H1 (cell line): ENCODE measurements at regions not wholly inside any gene's neighbourhood (a gene's known extent, or its start where the extent isn't known, plus 50 kb on each side); places are given as distances from the start of the nearest gene placed in this dataset.
A peak's percentile ranks its signal among the peaks of the same experiment; 100 is the strongest.

Source experiments
- CTCF ChIA-PET: fragments of 300-600 bp; sonication (Branson Sonifier 250); formaldehyde crosslinking; loops from one replicate; lab custom pipeline; 2021; ENCODE audit not compliant: partially characterized antibody; lab: Charles Lee
- POLR2A ChIA-PET: fragments of 300-600 bp; sonication (Branson Sonifier 250); formaldehyde crosslinking; loops from one replicate; lab custom pipeline; 2021; ENCODE audit warnings: inconsistent platforms; ENCODE audit not compliant: partially characterized antibody; lab: Charles Lee
- DNase-seq, 2 experiments: peaks; one replicate each; pipeline versions ENCODE4 v3.0.0 to v3.0.0-alpha.2; 2010 to 2022; ENCODE audit warnings: low spot score in 2 of 2, low read depth in 1 of 2, mixed read lengths in 1 of 2
- FAIRE-seq: peaks from 2 replicates; lab custom pipeline; 2011; peaks lifted over from hg19 to GRCh38; lab: Jason Lieb, UNC
- H2AFZ ChIP-seq: 2 replicates; pipeline ENCODE4 v1.8.1; 2012; ENCODE audit warnings: low read length, inconsistent platforms
- H2AK5ac ChIP-seq: 2 replicates; pipeline ENCODE4 v1.6.1; 2013; ENCODE audit warnings: low read depth, low read length
- H2BK120ac ChIP-seq: replicated peaks from 2 replicates; pipeline ENCODE3; 2013; ENCODE audit warnings: low read depth, low read length, inconsistent platforms
- H2BK12ac ChIP-seq: 2 replicates; pipeline ENCODE4 v1.6.1; 2013; ENCODE audit warnings: low read depth, low read length
- H2BK15ac ChIP-seq: 2 replicates; pipeline ENCODE4 v1.6.1; 2013; ENCODE audit warnings: low read length
- H2BK20ac ChIP-seq: 2 replicates; pipeline ENCODE4 v1.6.1; 2013; ENCODE audit warnings: low read length
- H2BK5ac ChIP-seq: 2 replicates; pipeline ENCODE4 v1.6.1; 2013; ENCODE audit warnings: low read depth, low read length
- H3K14ac ChIP-seq: 2 replicates; pipeline ENCODE4 v1.6.1; 2013; ENCODE audit warnings: inconsistent platforms; ENCODE audit not compliant: insufficient read length
- H3K18ac ChIP-seq: 2 replicates; pipeline ENCODE4 v1.6.1; 2013; ENCODE audit warnings: low read length; ENCODE audit errors: extremely low read depth
- H3K23ac ChIP-seq: 2 replicates; pipeline ENCODE4 v1.6.1; 2013; ENCODE audit warnings: inconsistent platforms; ENCODE audit not compliant: insufficient read length
- H3K23me2 ChIP-seq: 2 replicates; pipeline ENCODE4 v1.6.1; 2013; ENCODE audit warnings: low read depth, low read length
- H3K27ac ChIP-seq: 2 replicates; pipeline ENCODE4 v1.6.1; 2011; ENCODE audit warnings: low read depth, low read length, inconsistent platforms
- H3K27me3 ChIP-seq, 4 experiments: replicated peaks in 1 of 4; 1 replicate in 1 of 4; 2 replicates in 3 of 4; pipeline versions ENCODE4 v1.6.1 to v1.8.1; 2011 to 2013; ENCODE audit warnings: low read length in 3 of 4, mild to moderate bottlenecking in 3 of 4, inconsistent platforms in 2 of 4, mixed read lengths in 2 of 4, moderate library complexity in 1 of 4; ENCODE audit not compliant: control insufficient read depth in 3 of 4, insufficient read depth in 3 of 4; ENCODE audit errors: extremely low read depth in 1 of 4
- H3K36me3 ChIP-seq, 4 experiments: 2 replicates each; pipeline versions ENCODE4 v1.6.1 to v1.8.1; 2011 to 2013; ENCODE audit warnings: mild to moderate bottlenecking in 4 of 4, low read length in 3 of 4, moderate library complexity in 2 of 4, control low read depth in 1 of 4, inconsistent platforms in 1 of 4; ENCODE audit not compliant: insufficient read depth in 4 of 4, control insufficient read depth in 2 of 4
- H3K4ac ChIP-seq: replicated peaks from 2 replicates; pipeline ENCODE3; 2013; ENCODE audit warnings: low read length, low read depth, mixed read lengths, inconsistent platforms; ENCODE audit not compliant: insufficient read length
- H3K4me1 ChIP-seq, 4 experiments: replicated peaks in 1 of 4; 1 replicate in 1 of 4; 2 replicates in 3 of 4; pipeline versions ENCODE4 v1.6.1 to v1.8.1; 2011 to 2013; ENCODE audit warnings: low read length in 3 of 4, inconsistent platforms in 2 of 4, mixed read lengths in 1 of 4; ENCODE audit not compliant: insufficient read depth in 4 of 4, control insufficient read depth in 3 of 4
- H3K4me2 ChIP-seq, 2 experiments: 2 replicates each; pipeline versions ENCODE4 v1.6.1 to v1.8.1; 2011 to 2013; ENCODE audit warnings: low read depth in 2 of 2, low read length in 2 of 2, control low read depth in 1 of 2, inconsistent platforms in 1 of 2, mild to moderate bottlenecking in 1 of 2; ENCODE audit not compliant: insufficient read depth in 1 of 2
- H3K4me3 ChIP-seq, 4 experiments: fragments of 200-600, 300-600 bp in 1 of 4; sonication (generic), shearing (Covaris generic), sonication (Bioruptor Twin) in 1 of 4; 2 replicates each; pipeline versions ENCODE4 v1.5.1 to v1.8.1; 2011 to 2016; ENCODE audit warnings: low read length in 4 of 4, low read depth in 3 of 4, control low read depth in 2 of 4, inconsistent platforms in 2 of 4, mild to moderate bottlenecking in 2 of 4, mixed read lengths in 1 of 4, moderate library complexity in 1 of 4; ENCODE audit not compliant: insufficient read depth in 2 of 4; ENCODE audit errors: extremely low read depth in 1 of 4
- H3K56ac ChIP-seq: replicated peaks from 2 replicates; pipeline ENCODE3; 2013; ENCODE audit warnings: low read depth, mild to moderate bottlenecking, mixed read lengths, low read length, inconsistent platforms; ENCODE audit not compliant: insufficient read length
- H3K79me1 ChIP-seq: 2 replicates; pipeline ENCODE4 v1.6.1; 2013; ENCODE audit warnings: low read depth, low read length, control low read depth
- H3K79me2 ChIP-seq, 2 experiments: 2 replicates each; pipeline versions ENCODE4 v1.6.1 to v1.8.1; 2012 to 2013; ENCODE audit warnings: low read length in 2 of 2, mild to moderate bottlenecking in 2 of 2, inconsistent platforms in 1 of 2; ENCODE audit not compliant: insufficient read depth in 2 of 2, control insufficient read depth in 1 of 2
- H3K9ac ChIP-seq, 4 experiments: replicated peaks in 1 of 4; 1 replicate in 1 of 4; 2 replicates in 3 of 4; pipeline versions ENCODE4 v1.6.1 to v1.8.1; 2011 to 2013; ENCODE audit warnings: low read depth in 3 of 4, low read length in 3 of 4, control low read depth in 2 of 4, mild to moderate bottlenecking in 2 of 4, moderate library complexity in 2 of 4, inconsistent platforms in 1 of 4; ENCODE audit errors: extremely low read depth in 1 of 4
- H3K9me3 ChIP-seq, 2 experiments: 2 replicates each; pipeline versions ENCODE4 v1.6.1 to v1.8.1; 2012 to 2013; ENCODE audit warnings: mild to moderate bottlenecking in 2 of 2, moderate library complexity in 2 of 2, control low read depth in 1 of 2, inconsistent platforms in 1 of 2, low read depth in 1 of 2, low read length in 1 of 2, mixed read lengths in 1 of 2; ENCODE audit not compliant: insufficient read depth in 2 of 2
- H4K20me1 ChIP-seq, 2 experiments: replicated peaks in 1 of 2; 2 replicates each; pipeline versions ENCODE3 to v1.8.1; 2011 to 2013; ENCODE audit warnings: inconsistent platforms in 2 of 2, low read length in 2 of 2, mild to moderate bottlenecking in 1 of 2; ENCODE audit not compliant: insufficient read depth in 2 of 2, control insufficient read depth in 1 of 2
- H4K5ac ChIP-seq: 2 replicates; pipeline ENCODE4 v1.6.1; 2013; ENCODE audit warnings: low read length, low read depth, mixed read lengths, inconsistent platforms; ENCODE audit not compliant: insufficient read length
- H4K8ac ChIP-seq: 2 replicates; pipeline ENCODE4 v1.8.0; 2013; ENCODE audit warnings: mild to moderate bottlenecking, moderate library complexity, low read length, inconsistent platforms; ENCODE audit not compliant: insufficient read depth; ENCODE audit errors: extremely low read depth
- H4K91ac ChIP-seq: replicated peaks from 2 replicates; pipeline ENCODE3; 2013; ENCODE audit warnings: low read length, mixed read lengths, inconsistent platforms; ENCODE audit not compliant: insufficient read length
- EP300 ChIP-seq, 2 experiments: IDR thresholded peaks; 1 replicate in 1 of 2; 2 replicates in 1 of 2; pipeline ENCODE4 v1.6.1; 2011 to 2012; ENCODE audit warnings: low read depth in 2 of 2, low read length in 2 of 2, mild to moderate bottlenecking in 2 of 2, borderline replicate concordance in 1 of 2, inconsistent platforms in 1 of 2, moderate library complexity in 1 of 2
- MAFK ChIP-seq: IDR thresholded peaks from 2 replicates; pipeline ENCODE4 v1.6.1; 2012; ENCODE audit warnings: low read depth, mild to moderate bottlenecking, improper control_type of control experiment, low read length
- NRF1 ChIP-seq: IDR thresholded peaks from 2 replicates; pipeline ENCODE4 v1.6.1; 2011; ENCODE audit warnings: mild to moderate bottlenecking, low read depth, low read length, improper control_type of control experiment
- RAD21 ChIP-seq, 2 experiments: IDR thresholded peaks in 1 of 2; conservative IDR thresholded peaks in 1 of 2; 2 replicates each; pipeline ENCODE4 v1.6.1; 2011; ENCODE audit warnings: low read depth in 2 of 2, low read length in 2 of 2, improper control_type of control experiment in 1 of 2, inconsistent platforms in 1 of 2, mild to moderate bottlenecking in 1 of 2, moderate library complexity in 1 of 2
- RNF2 ChIP-seq: fragments of 200-900, 300-1000 bp; sonication (generic); IDR thresholded peaks from 2 replicates; pipeline ENCODE4 v1.7.1; 2016; ENCODE audit warnings: borderline replicate concordance, low read depth, mild to moderate bottlenecking, antibody characterized with exemption, low read length; ENCODE audit not compliant: poor library complexity, severe bottlenecking; ENCODE audit errors: missing control alignments
- RXRA ChIP-seq: IDR thresholded peaks from 2 replicates; pipeline ENCODE4 v1.6.1; 2011; ENCODE audit warnings: low read depth, mild to moderate bottlenecking, low read length, moderate library complexity; ENCODE audit not compliant: insufficient read depth
- SIRT6 ChIP-seq: IDR thresholded peaks from one replicate; pipeline ENCODE4 v1.7.1; 2012; ENCODE audit warnings: low read length, inconsistent platforms
- SP2 ChIP-seq: IDR thresholded peaks from 2 replicates; pipeline ENCODE4 v1.6.1; 2012; ENCODE audit warnings: mild to moderate bottlenecking, low read length, inconsistent platforms
- SUZ12 ChIP-seq: fragments of 200-600 bp; sonication (generic); IDR thresholded peaks from 2 replicates; pipeline ENCODE4 v1.6.1; 2012; ENCODE audit warnings: mild to moderate bottlenecking, inconsistent platforms, low read length, moderate library complexity, mixed read lengths
- USF2 ChIP-seq: IDR thresholded peaks from 2 replicates; pipeline ENCODE4 v1.6.1; 2011; ENCODE audit warnings: low read length, improper control_type of control experiment
- WGBS, 2 experiments: shearing (Covaris generic) in 1 of 2; methylation state at CpG; one replicate each; pipeline versions ENCODE4 v1.1.6 to v1.1.7; 2013 to 2015; ENCODE audit warnings: low lambda C conversion rate in 2 of 2, mixed read lengths in 2 of 2, inconsistent platforms in 1 of 2, low coverage in 1 of 2, missing lambda C conversion rate in 1 of 2; ENCODE audit not compliant: insufficient replicate concordance in 2 of 2, insufficient coverage in 1 of 2, insufficient read length in 1 of 2; ENCODE audit errors: extremely low coverage in 1 of 2, missing lambda C conversion rate in 1 of 2; 5-methylcytosine and 5-hydroxymethylcytosine counted together

GRCh38 chr6:44663860-44664634 is 276.5 kb downstream of the CDC5L start:
- no peak overlapping the region for H2BK15ac ChIP-seq
- H3K36me3 ChIP-seq, result no peaks in the 10 kb centered on the region
- H3K4ac ChIP-seq, result peak overlapping the region; percentile 94
- H3K23ac ChIP-seq, result no peak overlapping the region
- peak overlapping the region; percentile 98 for H2BK120ac ChIP-seq
- peak overlapping the region in 1 of 2 experiments; percentile 47; a peak in 1 of 4 replicates for H3K4me2 ChIP-seq
- peak overlapping the region; percentile 97 for H2BK5ac ChIP-seq
- H4K8ac ChIP-seq, result no peak overlapping the region
- peak overlapping the region; percentile 100 for H4K91ac ChIP-seq
- peak overlapping the region; percentile 63 for H3K27ac ChIP-seq
- peak overlapping the region; percentile 99 for H2BK12ac ChIP-seq
- peak overlapping the region; percentile 98 for H2BK20ac ChIP-seq
- POLR2A ChIA-PET, result interaction anchor here (1.3 to 1.6 kb wide), 2 partner anchors 12 to 1255 kb away, joined by 3 to 7 read pairs; no protein-coding TSS in a partner anchor
- H4K20me1 ChIP-seq, result no peaks in the 10 kb centered on the region
- DNase-seq (no peak), FAIRE-seq (no peak)
- H3K79me1 ChIP-seq, result no peaks in the 10 kb centered on the region
- no peak overlapping the region for H3K14ac ChIP-seq
- H2AFZ ChIP-seq, result no peak overlapping the region
- H3K27me3 ChIP-seq, result no peaks in the 10 kb centered on the region; a peak in 2 of 7 replicates
- no peaks in the 10 kb centered on the region for H3K9me3 ChIP-seq
- peaks cover 9 to 37% (median 28%) of the 10 kb centered on the region in 4 experiments for H3K4me1 ChIP-seq
- H4K5ac ChIP-seq, result no peak overlapping the region
- H3K56ac ChIP-seq, result no peak overlapping the region
- CTCF ChIA-PET, result interaction anchor here (1.0 to 3.1 kb wide), 9 partner anchors 8 to 337 kb away, joined by 3 to 14 read pairs (median 3); no protein-coding TSS in a partner anchor
- no peaks in the 10 kb centered on the region for H3K23me2 ChIP-seq
- H3K79me2 ChIP-seq, result no peaks in the 10 kb centered on the region
- 78% methylated on average over 9 of the region's 10 CpGs; no CpG with 5 or more reads in 1 of the 2 experiments for WGBS, 2 experiments
- H3K9ac ChIP-seq, result no peak overlapping the region
- peak overlapping the region; percentile 96 for H2AK5ac ChIP-seq
- H3K18ac ChIP-seq, result peak overlapping the region; percentile 95
- no peak overlapping the region for H3K4me3 ChIP-seq
- TF ChIP-seq RXRA, result no peak
- TF ChIP-seq SP2, result no peak
- TF ChIP-seq RAD21 (IDR thresholded peaks at IDR 0.05 in 1 of 2, conservative IDR thresholded peaks at IDR 0.05 in 1 of 2; ENCODE audit: low read depth in 2 of 2, low read length in 2 of 2), result no peak
- no peak for TF ChIP-seq RNF2
- no peak for TF ChIP-seq MAFK
- no peak for TF ChIP-seq USF2
- TF ChIP-seq SUZ12, result no peak
- TF ChIP-seq EP300 (IDR thresholded peaks at IDR 0.05; ENCODE audit: borderline replicate concordance in 1 of 2, low read depth in 2 of 2, low read length in 2 of 2), result no peak
- no peak for TF ChIP-seq SIRT6
- TF ChIP-seq NRF1, result no peak
